CD4-positive, alpha-beta T cell treated with Interleukin-6 for 4 hours (primary cell): ENCODE measurements at regions not wholly inside any gene's neighbourhood (a gene's known extent, or its start where the extent isn't known, plus 50 kb on each side); places are given as distances from the start of the nearest gene placed in this dataset.

Experiments used
- DNase-seq: peaks from one replicate; pipeline ENCODE4 v3.0.0-alpha.2; 2020; ENCODE audit warnings: mixed read lengths

DNA sequence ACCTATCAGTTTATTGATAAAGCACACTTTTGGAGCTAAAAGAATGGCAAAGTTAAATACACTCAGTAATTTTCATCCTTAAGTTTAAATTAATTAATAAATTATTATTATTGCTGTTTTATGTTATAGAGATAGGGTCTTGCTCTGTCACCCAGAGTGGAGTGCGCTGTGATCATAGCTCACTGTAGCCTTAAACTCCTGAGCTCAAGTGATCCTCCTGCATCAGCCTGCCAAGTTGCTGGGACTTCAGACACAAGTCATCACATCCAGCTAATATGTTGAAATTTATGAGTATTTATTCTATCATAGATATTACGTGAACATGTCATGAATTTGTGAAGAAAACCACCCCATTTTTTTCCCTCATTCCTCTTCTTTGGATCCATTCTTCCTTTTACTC is 64.2 kb downstream of the GJA1 start:
- DNase-seq: no peak

DNA sequence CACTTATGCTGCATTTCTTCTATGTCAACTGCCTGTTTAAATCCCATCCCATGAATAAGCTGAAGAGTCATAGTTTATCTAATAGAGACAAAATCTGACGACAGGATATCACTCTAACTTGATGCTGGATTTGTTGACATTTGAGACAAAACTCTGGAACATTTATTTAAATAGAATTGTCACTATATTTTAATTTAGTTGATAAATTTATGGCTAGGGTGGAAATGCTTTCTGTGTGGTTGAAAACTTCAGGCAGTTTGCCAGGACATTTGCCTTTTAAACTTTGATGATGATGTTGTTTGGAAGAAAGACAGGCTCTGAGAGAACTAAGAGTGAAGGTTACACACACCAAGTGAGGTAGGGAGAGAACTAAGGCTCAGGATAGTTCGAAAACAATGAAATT is 68.1 kb downstream of the GJA1 start:
- DNase-seq: no peak

DNA sequence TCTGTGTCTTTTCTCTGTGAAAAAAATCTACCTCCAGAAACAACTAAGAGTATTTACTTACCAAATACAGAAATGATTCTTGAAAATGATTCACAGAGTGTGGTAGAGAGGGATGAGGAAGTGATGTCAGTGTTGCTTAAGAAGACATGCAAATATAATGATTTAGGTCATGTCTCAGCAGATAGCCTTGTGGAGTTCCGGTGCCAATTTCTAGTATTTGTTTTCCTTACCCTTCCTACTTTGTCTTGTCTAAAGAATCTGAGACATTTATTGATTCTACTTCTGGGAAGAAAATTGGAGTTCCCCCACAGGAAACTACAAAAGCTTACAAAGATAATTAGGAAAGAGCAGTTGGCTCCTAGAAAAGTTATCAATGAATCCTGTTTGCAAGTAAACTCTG is 68.8 kb downstream of the GJA1 start:
- no peak for DNase-seq

DNA sequence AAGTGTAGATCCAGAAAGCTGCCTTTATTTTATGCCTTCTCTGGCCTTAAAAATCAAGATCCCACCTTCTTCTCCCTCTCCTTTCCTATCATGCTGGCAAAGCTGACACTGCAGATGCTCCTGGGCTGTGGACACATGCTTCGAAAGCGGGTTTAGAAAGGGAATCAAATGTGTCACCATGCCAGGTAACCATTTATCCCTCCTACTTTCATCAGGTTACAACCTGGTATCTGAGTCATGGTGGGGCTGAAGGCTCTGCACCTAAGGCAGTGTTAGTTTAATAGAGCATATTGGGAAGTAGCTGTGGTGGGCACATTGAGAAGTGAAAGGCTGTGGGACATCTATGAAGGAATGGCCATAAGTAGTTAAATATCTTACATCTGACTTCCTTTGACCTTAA is 69.8 kb downstream of the GJA1 start:
- DNase-seq: no peak

DNA sequence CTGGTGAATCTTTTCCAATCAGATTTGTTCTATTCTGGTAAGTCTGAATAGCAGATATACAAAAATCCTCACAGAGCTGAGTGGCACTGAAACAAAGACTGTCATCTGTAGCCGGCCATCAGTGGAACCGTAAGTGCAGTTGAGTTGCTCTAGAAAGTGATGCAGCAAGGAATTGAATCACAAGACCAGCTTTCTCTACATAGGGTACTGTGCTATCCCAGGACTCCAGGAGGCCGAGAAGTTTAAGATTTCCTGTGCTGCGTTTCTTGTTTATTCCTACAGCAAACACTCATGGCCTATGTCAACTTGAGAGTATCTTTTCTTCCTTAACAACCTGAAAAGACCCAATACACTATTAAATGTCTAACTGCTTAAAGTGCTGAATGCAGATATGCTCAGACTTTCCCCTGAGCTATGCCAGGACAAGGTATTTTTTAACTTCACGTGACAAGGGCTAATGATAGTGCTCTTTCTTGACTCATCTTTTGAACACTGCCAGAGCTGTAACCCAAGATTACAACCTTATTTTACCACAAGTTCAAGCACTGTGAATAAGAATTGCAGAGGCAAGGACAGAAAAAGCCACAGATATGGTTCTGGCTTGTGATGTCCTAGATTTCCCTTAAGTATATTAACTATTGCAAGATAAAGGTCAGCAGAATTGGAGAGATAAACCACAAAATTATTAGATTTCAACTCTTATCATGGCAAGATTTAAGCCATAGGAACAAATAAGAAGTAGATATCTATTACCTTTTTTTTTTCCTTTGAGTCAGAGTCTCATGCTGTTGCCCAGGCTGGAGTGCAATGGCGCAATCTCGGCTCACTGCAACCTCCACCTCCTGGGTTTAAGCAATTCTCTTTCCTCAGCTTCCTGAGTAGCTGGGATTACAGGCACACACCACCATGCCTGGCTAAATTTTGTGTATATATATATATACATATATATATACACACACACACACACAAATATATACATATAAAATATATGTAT is 71.6 kb downstream of the GJA1 start:
- no peak for DNase-seq

DNA sequence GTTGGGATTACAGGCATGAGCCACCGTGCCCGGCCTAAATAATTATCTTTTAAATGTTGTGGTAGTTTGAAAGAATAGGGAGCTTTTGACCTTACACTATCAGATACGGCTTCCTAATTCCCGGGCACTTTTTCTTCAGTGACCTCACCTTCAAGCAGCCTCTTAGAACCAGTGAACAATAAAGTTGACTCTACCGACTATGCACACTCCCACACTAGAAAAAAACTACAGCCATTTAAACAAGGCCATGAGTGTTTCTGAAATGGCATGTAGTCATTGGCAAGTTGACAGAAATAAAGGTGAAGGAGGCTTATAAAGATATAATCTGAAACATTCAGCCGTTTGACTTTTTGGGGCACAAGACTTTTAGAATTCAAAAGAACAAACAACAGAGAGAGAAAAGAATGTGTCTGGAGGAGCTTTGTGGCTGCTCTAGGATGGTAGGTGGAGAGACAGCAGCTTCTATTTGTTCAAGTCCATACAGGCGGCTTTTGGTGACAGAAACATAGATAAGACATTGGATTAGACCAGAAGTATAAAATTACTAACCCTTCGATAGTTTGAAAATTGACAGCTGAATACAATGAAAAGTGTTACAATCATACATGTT is 75.2 kb downstream of the GJA1 start:
- DNase-seq: no peak

DNA sequence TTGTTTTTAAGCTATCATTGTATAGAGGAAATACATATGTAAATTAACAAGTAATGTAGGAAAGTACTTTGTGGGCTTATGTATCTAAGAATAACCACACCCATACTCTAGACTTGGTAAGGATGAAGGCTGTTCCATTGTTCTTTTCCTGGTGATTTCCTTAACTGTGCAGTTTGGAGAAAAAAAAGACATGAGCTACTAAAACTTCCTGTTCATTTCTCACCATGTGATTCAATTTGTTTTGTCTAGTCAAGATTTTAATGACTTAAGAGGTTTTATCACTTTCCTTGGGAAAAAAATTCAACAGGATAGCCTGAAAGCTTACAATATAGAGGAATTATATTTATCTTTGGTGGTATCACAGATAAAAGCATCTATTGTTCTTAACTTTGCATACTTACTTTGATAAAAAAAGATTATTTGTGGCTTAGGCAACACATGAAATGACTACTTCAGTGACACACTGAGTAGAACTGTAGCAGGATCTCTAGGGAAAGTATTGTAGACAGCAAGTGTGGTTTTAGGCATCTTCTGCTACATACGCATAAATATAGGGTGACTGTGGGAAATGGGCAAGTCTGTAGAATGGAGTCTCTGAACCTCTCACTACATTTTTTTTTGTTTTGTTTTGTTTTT is 80.3 kb downstream of the GJA1 start:
- DNase-seq: no peak

DNA sequence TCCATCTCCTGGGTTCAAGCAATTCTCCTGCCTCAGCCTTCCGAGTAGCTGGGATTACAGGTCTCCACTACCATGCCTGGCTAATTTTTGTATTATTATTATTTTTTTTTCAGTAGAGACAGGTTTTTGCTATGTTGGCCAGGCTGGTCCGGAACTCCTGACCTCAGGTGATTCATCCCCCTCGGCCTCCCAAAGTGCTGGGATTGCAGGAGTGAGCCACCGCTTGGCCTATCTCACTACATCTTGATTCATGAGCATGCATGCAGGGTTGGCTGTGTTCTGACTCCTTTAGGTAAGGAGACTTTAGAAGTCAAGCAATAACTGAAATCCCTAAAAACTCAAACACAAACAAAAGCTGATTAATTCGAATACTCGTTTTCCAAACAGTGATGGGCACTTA is 80.9 kb downstream of the GJA1 start:
- no peak for DNase-seq

DNA sequence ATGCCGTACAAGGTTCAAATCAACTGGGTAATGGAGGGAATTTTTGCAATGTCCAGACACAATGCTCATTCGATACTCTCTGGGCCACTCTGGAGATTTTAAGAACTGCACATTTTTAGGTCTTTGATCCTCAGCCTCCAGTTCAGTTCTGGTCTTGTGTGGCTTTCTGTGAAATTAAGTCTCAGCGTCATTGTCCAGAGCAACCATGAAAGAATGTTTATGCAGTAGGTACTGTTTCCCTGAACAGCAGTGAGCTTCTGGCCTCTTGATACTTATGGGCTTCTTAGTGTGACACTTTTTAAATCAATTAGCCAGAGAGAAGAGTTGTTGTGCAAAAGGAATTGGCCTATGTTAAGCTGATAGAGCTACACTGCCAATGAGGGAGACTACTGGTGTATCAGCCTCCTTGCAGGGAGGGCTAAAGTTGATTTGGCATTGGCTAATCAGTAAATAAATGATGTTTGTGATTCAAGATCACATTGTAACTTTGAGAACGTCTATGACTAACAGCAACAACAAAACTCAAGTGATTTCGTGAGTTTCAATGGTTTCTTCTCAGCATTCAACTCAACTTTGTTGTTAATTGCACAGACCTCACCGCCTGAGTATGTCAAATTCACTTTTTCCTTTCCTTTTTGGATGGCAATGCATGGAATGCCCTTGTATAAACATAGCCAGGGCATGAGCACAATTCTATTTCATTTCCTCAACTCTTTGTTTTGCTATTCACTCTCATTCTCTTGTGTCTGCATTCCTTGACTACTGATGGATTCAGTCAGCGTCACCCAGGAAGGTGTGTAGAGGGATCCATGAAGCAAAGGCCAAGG is 85.1 kb downstream of the GJA1 start:
- DNase-seq: no peak

DNA sequence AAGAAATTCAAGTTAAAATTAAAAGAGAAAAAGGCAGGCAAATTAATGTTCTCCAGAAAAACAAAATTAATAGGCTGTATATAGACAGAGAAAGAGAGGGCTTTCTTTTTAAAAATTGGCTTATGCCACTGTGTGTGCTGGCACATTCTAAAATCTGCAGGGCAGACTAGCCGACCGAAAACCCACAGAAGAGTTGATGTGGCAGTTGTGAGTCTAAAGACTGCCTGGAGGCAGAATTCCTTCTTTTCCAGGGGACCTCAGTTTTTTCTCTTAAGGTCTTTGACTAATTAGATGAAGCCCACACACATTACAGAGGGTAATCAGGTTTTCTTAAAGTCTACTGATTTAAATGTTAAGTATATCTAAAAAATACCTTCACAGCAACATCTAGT is 85.7 kb downstream of the GJA1 start:
- DNase-seq: no peak

DNA sequence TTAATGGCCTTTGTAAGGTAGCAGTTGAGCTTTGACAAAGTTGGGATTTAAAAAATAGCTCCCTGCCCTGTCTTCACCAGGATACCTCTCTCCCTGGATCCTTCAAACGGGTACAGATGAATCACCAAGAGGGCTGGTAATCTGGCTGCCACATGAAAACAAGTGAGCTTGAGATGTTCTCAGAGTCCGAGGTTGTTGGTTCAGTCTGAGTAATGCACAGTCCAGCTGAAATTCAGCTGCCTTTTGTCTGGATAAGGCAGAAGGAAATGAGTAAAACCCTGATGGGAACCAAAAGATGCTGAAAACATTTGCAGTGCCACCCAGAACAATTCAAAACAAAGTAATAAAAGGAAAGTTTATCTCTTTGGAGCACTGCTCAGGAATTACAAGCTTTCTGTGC is 86.8 kb downstream of the GJA1 start:
- DNase-seq: no peak

DNA sequence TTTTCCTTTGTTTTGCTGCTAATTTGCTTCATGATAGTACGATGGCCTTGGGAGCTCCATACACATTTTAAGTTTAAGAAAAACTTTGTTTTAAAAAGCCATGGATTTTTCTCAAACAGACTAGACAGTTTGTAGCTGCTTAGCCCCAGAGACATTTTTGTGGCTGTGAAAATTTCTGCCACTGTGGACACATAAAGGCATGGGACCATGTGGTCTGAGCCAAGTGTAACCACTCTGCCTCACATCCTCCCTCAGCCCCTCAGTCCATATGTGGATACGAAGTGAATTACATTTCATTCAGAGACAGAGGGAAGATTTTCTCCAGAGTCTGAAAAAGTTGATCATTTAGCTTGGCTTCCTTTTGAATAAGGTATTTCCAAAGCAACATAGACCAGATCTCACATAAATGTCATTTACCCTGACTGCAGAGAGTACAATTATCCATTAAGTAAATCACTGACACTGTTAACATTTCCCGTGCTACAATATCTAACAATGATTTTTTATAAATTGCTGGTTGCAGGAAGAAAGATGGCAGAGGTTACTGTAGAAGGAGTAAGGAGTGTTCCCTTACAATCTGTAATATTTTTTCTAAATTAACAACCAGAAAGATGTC is 87.4 kb downstream of the GJA1 start:
- DNase-seq: no peak

DNA sequence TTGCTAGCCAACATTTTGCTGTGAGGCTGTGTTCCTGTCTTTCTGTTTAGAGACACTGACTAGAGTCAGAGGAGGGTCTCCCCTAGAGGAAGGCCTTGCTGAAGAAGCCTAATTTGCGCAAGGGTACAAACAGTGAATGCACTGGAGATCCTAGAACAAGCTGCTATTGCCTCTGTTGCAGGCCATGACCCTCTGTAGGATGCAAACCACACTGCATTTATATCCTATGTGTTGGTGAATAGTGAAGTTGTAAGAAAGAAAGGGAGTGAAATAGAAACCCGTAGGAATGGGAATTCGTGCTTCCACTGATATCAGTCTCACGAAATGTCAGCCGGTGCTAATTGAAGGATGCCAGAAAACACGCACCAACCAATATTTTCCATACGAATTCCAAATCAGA is 88.2 kb downstream of the GJA1 start:
- DNase-seq: no peak

DNA sequence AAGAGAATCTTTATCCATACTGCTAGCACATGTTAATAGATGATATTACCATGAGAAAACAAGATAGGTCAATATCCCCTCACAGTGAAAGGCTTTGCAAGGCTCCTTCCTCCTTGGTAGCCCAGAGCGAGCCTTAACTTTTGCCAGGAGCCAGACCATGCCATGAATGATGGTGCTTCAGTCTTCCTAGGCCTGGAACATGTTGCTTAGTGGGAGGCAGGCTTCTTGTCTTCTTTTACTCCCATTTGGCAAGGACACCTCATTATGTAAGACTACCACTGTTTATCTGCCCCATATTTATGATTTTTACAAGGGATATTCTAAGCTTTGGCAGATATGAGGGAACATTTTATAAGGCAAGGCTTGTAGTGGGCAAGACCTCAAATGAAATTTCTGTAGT is 90.8 kb downstream of the GJA1 start:
- no peak for DNase-seq

DNA sequence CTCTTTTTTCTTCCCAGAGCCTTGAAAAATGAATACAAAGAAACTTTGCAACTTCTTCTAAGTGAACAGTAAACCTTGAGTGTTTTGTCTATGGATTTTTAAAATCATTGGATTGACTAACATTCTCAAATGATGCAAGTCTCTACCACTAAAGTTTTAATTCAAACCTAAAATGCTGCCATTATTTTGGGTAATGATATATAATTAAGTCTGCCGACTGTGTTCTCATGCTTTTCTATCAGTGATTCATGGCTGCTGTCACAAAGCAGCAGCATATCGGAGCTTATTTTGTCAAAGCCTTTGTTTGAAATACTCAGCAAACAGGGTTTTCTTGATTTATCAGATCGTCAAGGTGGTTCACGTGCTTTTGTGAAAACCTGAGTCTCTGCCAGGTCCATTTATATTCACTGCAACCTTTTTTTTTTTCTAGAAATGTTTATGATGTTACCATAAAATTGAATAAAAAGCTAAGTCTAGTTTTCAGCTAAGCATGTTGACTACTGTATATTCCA is 96.3 kb downstream of the GJA1 start:
- no peak for DNase-seq

DNA sequence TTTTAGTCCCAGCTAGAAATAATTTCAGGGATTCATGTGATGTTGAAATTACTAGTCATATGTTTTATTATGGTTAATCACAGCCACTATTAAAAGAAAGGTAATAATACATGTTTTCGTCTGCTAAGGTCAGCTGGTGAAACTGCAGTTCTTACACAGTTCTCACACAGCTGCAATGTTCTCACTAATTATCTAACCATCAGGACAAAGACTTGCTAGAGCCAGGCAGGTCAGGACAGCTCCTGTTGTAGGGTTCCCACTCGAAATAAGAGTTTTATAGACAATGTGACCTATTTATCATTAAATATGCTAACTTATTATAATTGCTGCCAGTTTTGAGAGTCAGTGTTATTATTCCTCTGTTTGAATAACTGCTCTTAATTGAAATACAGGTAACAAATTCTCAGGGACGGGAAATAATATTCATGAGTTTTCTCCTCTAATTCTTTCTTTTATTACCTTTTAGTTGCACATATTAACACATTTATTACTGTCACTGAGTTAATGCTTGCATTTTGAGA is 97.9 kb downstream of the GJA1 start:
- DNase-seq: no peak

DNA sequence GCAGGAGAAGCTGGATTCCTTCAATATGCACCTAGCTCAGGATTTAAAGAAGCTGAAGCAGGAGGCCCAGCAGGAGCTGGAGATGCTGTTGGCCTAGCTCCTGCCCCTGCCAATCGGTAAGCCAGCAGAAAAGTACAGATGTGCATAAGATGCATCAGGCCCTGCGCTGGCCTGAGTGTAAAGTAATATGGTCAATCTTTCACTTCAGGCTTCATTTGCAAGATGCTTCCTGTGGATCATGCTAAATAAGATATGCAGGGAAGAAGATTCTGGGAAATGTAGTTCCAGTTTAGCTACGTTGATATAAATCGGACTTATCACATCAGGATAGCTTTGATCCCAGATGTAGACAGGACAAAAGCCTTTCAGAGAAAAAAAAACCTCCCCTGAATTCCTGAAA is 100.3 kb downstream of the GJA1 start:
- DNase-seq: no peak

DNA sequence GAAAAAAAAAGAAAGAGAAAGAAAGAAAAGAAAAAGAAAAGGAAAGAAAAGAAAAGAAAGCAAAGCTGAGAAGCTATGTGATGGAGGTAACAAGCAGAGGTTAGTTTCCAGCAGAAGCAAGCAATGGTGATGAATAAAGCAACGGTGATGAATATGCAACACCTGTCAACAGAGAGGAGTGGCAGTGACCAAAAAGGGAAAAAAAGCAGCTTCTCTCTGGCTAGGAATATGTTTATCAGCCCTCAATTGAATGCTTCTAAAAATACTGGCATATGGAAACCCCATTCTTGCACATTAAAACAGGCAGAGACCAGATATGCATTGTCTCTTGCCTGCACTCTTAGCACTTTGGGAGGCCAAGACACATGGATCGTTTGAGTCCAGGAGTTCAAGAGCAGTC is 100.9 kb downstream of the GJA1 start:
- no peak for DNase-seq

DNA sequence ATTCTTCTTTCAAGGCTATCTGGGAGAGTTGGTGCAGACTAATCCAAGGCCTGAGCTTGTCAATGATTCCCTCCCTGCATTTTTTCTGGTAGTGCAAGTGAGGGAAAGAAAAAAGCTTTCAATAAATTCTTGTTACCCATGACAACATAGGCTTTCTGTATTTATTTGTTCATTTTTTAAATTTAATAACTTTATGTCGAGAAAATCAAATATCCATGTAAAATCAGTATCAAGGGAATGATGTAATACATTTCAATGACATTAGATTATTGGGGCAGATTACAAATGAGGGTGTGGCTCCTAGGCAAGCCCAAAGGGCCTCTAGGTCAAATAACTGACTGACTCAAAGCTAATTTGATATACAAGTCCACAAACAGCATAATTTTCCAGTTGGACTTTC is 104.0 kb downstream of the GJA1 start:
- DNase-seq: no peak

DNA sequence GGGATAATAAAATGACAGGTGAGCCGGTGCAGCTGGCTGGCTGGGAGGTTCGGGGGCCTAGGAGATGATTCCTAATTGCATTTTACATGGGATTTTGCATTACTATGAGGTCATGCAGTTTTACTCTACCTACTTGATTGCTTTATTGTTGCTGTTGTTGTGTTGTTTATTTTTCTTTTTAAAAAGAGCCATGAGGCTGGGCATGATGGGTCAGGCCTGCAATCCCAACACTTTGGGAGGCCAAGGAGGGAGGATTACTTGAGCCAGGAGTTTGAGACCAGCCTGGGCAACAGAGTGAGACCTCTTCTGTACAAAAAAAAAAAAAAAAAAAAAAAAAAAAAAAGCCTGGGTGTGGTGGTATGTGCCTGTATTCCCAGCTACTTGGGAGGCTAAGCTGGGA is 104.8 kb downstream of the GJA1 start:
- DNase-seq: no peak

DNA sequence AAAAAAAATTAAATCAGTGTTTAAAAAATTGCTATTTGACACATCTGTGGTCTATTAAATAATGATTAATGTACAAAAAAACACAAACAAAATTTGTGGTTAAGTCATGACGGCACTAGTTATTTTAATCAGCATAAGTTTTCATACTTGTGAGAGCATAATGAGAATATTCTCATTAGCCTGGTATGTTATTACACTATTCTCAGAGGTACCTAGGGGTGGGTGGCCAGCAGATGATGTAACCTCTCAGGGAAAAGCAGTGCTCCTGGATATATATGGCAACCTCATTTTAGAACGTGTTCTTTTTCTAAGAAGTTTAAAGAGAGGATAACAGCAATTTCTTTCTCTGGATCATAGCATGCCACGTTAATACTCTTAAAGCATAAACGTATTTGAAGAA is 109.2 kb downstream of the GJA1 start:
- DNase-seq: no peak

DNA sequence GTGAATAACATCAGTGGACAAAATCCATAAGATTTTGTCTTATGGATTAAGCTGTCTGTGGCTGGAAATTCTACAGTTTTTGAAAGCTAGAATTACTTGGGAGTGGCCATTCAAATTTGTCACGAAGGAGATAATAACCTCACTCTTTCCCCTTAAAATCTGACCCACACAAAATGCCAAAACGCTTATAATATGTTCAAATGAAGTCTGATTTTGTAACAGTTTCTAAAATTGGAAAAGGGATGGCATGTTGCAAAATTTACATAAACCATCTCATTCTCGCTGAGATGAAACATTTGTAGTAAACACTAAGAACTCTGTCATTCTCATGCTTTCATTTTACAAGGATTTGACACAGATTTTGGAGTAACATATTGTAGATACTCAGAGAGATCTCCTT is 112.7 kb downstream of the GJA1 start:
- no peak for DNase-seq
